Endodermal cell (in vitro differentiated cells): ENCODE measurements at regions not wholly inside any gene's neighbourhood (a gene's known extent, or its start where the extent isn't known, plus 50 kb on each side); places are given as distances from the start of the nearest gene placed in this dataset.

Experiments
- DNase-seq: peaks from one replicate; pipeline ENCODE4 v3.0.0-alpha.2; 2017
- H3K27ac ChIP-seq: 2 replicates; pipeline ENCODE4 v1.5.1; 2013; ENCODE audit warnings: mild to moderate bottlenecking, low read depth, low read length, moderate library complexity
- H3K27me3 ChIP-seq: 2 replicates; pipeline ENCODE4 v1.6.1; 2013; ENCODE audit warnings: mild to moderate bottlenecking, low read length, moderate library complexity; ENCODE audit not compliant: insufficient read depth, control insufficient read depth, poor library complexity, severe bottlenecking
- H3K36me3 ChIP-seq: 2 replicates; pipeline ENCODE4 v1.7.0; 2013; ENCODE audit warnings: mild to moderate bottlenecking, low read length, moderate library complexity; ENCODE audit not compliant: control insufficient read depth, insufficient read depth
- H3K4me1 ChIP-seq: one replicate; pipeline ENCODE4 v1.7.0; 2013; ENCODE audit warnings: low read length; ENCODE audit not compliant: control insufficient read depth, insufficient read depth
- H3K4me3 ChIP-seq: 2 replicates; pipeline ENCODE4 v1.5.1; 2013; ENCODE audit warnings: mild to moderate bottlenecking, low read length, moderate library complexity
- H3K9ac ChIP-seq: 2 replicates; pipeline ENCODE4 v1.6.1; 2013; ENCODE audit warnings: mild to moderate bottlenecking, low read length, moderate library complexity; ENCODE audit not compliant: poor library complexity, severe bottlenecking; ENCODE audit errors: extremely low read depth
- H3K9me3 ChIP-seq: 2 replicates; pipeline ENCODE4 v1.6.1; 2013; ENCODE audit warnings: mild to moderate bottlenecking, low read length, moderate library complexity; ENCODE audit not compliant: control insufficient read depth
- H3K27ac Mint-ChIP-seq: 2 replicates; pipeline ENCODE4 v1.8.0; 2020; ENCODE audit warnings: mixed read lengths
- H3K27me3 Mint-ChIP-seq: 2 replicates; pipeline ENCODE4 v1.8.0; 2021; ENCODE audit warnings: mild to moderate bottlenecking, mixed read lengths; ENCODE audit not compliant: insufficient read depth
- H3K36me3 Mint-ChIP-seq: 2 replicates; pipeline ENCODE4 v1.8.0; 2020; ENCODE audit warnings: low read depth, mixed read lengths
- H3K4me1 Mint-ChIP-seq: 2 replicates; pipeline ENCODE4 v1.8.0; 2020; ENCODE audit warnings: mixed read lengths
- H3K4me3 Mint-ChIP-seq: 2 replicates; pipeline ENCODE4 v1.8.0; 2020; ENCODE audit warnings: mild to moderate bottlenecking, moderate library complexity, mixed read lengths
- H3K9me3 Mint-ChIP-seq: 2 replicates; pipeline ENCODE4 v1.8.0; 2020; ENCODE audit warnings: mild to moderate bottlenecking, mixed read lengths
- CTCF ChIP-seq: fragments of 200-600 bp; sonication (generic); conservative IDR thresholded peaks from 2 replicates; pipeline ENCODE4 v1.5.0; 2021; ENCODE audit warnings: antibody characterized with exemption, mild to moderate bottlenecking
- WGBS, 2 experiments: methylation state at CpG; one replicate each; pipeline versions ENCODE4 v1.1.5 to v1.1.7; 2013; ENCODE audit warnings: missing lambda C conversion rate in 2 of 2, mixed read lengths in 1 of 2; ENCODE audit not compliant: insufficient coverage in 1 of 2, insufficient read length in 1 of 2; 5-methylcytosine and 5-hydroxymethylcytosine counted together

GRCh38 chrX:14356401-14356800, 172.9 kb upstream of the GLRA2 start:
- Histone ChIP-seq H3K4me3 (no peak overlapping the region), H3K27me3 (no peaks in the 10 kb centered on the region), H3K4me1 (peaks cover 8% of the 10 kb centered on the region), H3K27ac (no peak overlapping the region), H3K9ac (no peak overlapping the region), H3K9me3 (peaks cover 5% of the 10 kb centered on the region), H3K36me3 (no peaks in the 10 kb centered on the region)
- no peak for TF ChIP-seq CTCF
- Mint-ChIP-seq H3K4me1 (peaks cover 9% of the 10 kb centered on the region), H3K27me3 (no peaks in the 10 kb centered on the region), H3K27ac (no peak overlapping the region), H3K4me3 (no peak overlapping the region), H3K9me3 (peaks cover 59% of the 10 kb centered on the region), H3K36me3 (no peaks in the 10 kb centered on the region)
- no peak for DNase-seq
- WGBS, 2 experiments: 100% methylated on average over 1 of the region's 1 CpG; no CpG with 5 or more reads in 1 of the 2 experiments

GRCh38 chrX:14355556-14355955, 173.8 kb upstream of the GLRA2 start:
- no peak for DNase-seq

GRCh38 chrX:14354521-14354920, 174.8 kb upstream of the GLRA2 start:
- H3K36me3 ChIP-seq: no peaks in the 10 kb centered on the region
- no peak overlapping the region for H3K27ac ChIP-seq
- peaks cover 8% of the 10 kb centered on the region for H3K4me1 ChIP-seq
- H3K4me3 Mint-ChIP-seq: no peak overlapping the region
- peaks cover 66% of the 10 kb centered on the region for H3K9me3 Mint-ChIP-seq
- no peak overlapping the region for H3K27ac Mint-ChIP-seq
- peaks cover 10% of the 10 kb centered on the region for H3K4me1 Mint-ChIP-seq
- no peak for DNase-seq
- WGBS, 2 experiments: 92% methylated on average over 3 of the region's 3 CpGs; no CpG with 5 or more reads in 1 of the 2 experiments
- no peak overlapping the region for H3K9ac ChIP-seq
- H3K9me3 ChIP-seq: peaks cover 9% of the 10 kb centered on the region
- H3K27me3 ChIP-seq: no peaks in the 10 kb centered on the region
- no peaks in the 10 kb centered on the region for H3K36me3 Mint-ChIP-seq
- H3K27me3 Mint-ChIP-seq: no peaks in the 10 kb centered on the region
- no peak overlapping the region for H3K4me3 ChIP-seq
- no peak for TF ChIP-seq CTCF

More at GRCh38 chrX:14355556-14355955, 173.8 kb upstream of the GLRA2 start:
- Histone ChIP-seq H3K4me1 (peaks cover 8% of the 10 kb centered on the region), H3K9ac (no peak overlapping the region), H3K36me3 (no peaks in the 10 kb centered on the region), H3K27ac (no peak overlapping the region), H3K27me3 (no peaks in the 10 kb centered on the region), H3K4me3 (no peak overlapping the region), H3K9me3 (peaks cover 5% of the 10 kb centered on the region)
- TF ChIP-seq CTCF: no peak
- no peaks in the 10 kb centered on the region for H3K27me3 Mint-ChIP-seq
- no peak overlapping the region for H3K4me3 Mint-ChIP-seq
- H3K36me3 Mint-ChIP-seq: no peaks in the 10 kb centered on the region
- peaks cover 60% of the 10 kb centered on the region for H3K9me3 Mint-ChIP-seq
- H3K27ac Mint-ChIP-seq: no peak overlapping the region
- H3K4me1 Mint-ChIP-seq: peaks cover 10% of the 10 kb centered on the region
